Lung (tissue), 11 donors: ENCODE measurements at regions not wholly inside any gene's neighbourhood (a gene's known extent, or its start where the extent isn't known, plus 50 kb on each side); places are given as distances from the start of the nearest gene placed in this dataset.

ENCODE experiments used
- ATAC-seq: fragments of 200-7000 bp; cut with Tn5 transposase; one replicate; pipeline ENCODE4 v1.9.1; 2020; ENCODE audit warnings: moderate number of reproducible peaks; ENCODE audit not compliant: insufficient read depth, low FRiP score
- DNase-seq, 3 donors: peaks; one replicate each; pipeline ENCODE4 v3.0.0-alpha.2; 2013 to 2017
- H3K27ac ChIP-seq, 2 donors: one replicate each; pipeline ENCODE4 v1.5.1; 2013; ENCODE audit warnings: mild to moderate bottlenecking in 2 of 2, moderate library complexity in 2 of 2, control low read depth in 1 of 2, inconsistent platforms in 1 of 2, low read depth in 1 of 2, low read length in 1 of 2
- H3K27me3 ChIP-seq, 3 donors: one replicate each; pipeline ENCODE4 v1.5.1; 2013; ENCODE audit warnings: low read length in 2 of 3; ENCODE audit not compliant: control insufficient read depth in 3 of 3, insufficient read depth in 3 of 3
- H3K36me3 ChIP-seq, 4 donors: one replicate each; pipeline ENCODE4 v1.5.1; 2013; ENCODE audit warnings: low read length in 4 of 4, mild to moderate bottlenecking in 1 of 4, moderate library complexity in 1 of 4; ENCODE audit not compliant: control insufficient read depth in 4 of 4, insufficient read depth in 4 of 4
- H3K4me1 ChIP-seq, 5 donors: one replicate each; pipeline ENCODE4 v1.5.1; 2013; ENCODE audit warnings: low read length in 5 of 5, mild to moderate bottlenecking in 2 of 5, moderate library complexity in 1 of 5; ENCODE audit not compliant: control insufficient read depth in 5 of 5, insufficient read depth in 5 of 5
- H3K4me3 ChIP-seq: one replicate; pipeline ENCODE4 v1.5.1; 2013; ENCODE audit warnings: mild to moderate bottlenecking, control low read depth, moderate library complexity
- H3K9ac ChIP-seq, 2 donors: one replicate each; pipeline ENCODE4 v1.5.1; 2013; ENCODE audit warnings: low read length in 2 of 2, control low read depth in 1 of 2; ENCODE audit not compliant: insufficient read depth in 1 of 2
- H3K9me3 ChIP-seq, 4 donors: one replicate each; pipeline ENCODE4 v1.5.1; 2013; ENCODE audit warnings: low read length in 3 of 4, mild to moderate bottlenecking in 1 of 4, moderate library complexity in 1 of 4; ENCODE audit not compliant: control insufficient read depth in 4 of 4, insufficient read depth in 3 of 4
- CTCF ChIP-seq: IDR thresholded peaks from 2 replicates; pipeline ENCODE4 v1.5.1; 2012; ENCODE audit warnings: mild to moderate bottlenecking; ENCODE audit errors: control extremely low read depth, extremely low read depth
- WGBS, 2 donors: extraction: QIAGEN DNeasy Blood & Tissue Kit; methylation state at CpG; one replicate each; pipeline ENCODE4 v1.1.7; 2013; 5-methylcytosine and 5-hydroxymethylcytosine counted together
- donor health status: control.
- donor health status: control.
- donor health status: Bipolar disorder and iron deficiency.
- donor health status: healthy.
- donor health status: DM: yes; HTN: yes; CAD: no.

DNA sequence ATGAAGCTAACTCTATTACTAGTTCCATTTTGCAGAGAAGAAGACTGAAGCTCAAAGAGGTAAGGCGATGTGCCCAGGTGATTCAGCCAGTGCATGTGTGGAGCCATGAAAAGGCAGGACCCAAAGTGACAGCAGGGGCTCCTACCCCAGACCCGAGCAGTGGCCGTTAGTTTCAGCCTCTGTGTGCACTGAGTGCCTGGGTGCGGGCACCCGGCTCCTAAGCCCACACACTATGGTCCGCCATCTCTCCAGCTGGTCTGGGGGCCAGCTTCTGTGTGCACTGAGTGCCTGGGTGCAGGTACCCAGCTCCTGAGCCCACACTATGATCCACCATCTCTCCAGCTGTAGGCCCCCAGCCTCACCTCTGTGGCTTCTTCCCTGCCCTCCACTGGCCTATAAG lies 123.5 kb upstream of the CST7 start:
- ATAC-seq (no peak), DNase-seq (no peak)
- no peak for TF ChIP-seq CTCF
- 97% methylated on average over 6 of the region's 6 CpGs for WGBS, 2 donors
- Histone ChIP-seq H3K9me3 (peaks cover 0 to 7% (median 0%) of the 10 kb centered on the region in 4 donors), H3K9ac (no peak overlapping the region), H3K36me3 (no peaks in the 10 kb centered on the region), H3K4me1 (peaks cover 0 to 4% (median 0%) of the 10 kb centered on the region in 5 donors), H3K27me3 (no peaks in the 10 kb centered on the region), H3K4me3 (no peak overlapping the region), H3K27ac (no peak overlapping the region)

DNA sequence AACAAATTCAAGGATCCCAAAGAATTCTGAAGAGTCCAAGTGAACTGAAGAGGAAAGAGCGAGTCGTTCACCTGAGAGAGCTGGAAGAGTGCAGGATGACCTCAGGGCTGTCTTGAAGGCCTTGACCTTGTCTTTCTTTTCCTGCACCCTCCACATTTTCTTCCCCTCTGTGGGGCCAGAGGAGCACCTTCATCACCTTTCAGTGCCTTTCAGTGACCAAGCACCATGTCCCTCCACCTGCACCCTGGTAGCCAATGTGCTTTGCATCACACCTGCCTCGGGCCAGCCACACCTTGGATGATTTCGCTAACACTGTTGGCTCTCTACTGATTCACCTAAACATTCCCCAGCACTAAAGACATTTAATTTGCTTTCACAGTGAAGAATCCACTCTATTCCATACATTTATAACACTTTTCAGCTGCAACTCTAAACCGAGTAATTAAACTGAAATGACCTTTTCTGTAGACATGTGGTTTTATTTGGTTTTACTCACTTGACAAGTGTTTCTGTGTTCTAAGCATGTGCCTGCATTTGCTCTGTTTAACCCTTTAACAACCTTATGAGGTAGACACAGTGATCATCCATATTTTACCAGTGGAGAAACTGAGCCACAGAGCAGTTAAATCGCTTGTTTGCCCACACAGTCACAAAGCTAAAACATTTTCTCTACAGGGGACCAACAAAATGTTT lies 121.3 kb upstream of the CST7 start:
- WGBS, 2 donors: 82 to 93% methylated on average over 6 of the region's 6 CpGs
- no peaks in the 10 kb centered on the region for H3K27me3 ChIP-seq

DNA sequence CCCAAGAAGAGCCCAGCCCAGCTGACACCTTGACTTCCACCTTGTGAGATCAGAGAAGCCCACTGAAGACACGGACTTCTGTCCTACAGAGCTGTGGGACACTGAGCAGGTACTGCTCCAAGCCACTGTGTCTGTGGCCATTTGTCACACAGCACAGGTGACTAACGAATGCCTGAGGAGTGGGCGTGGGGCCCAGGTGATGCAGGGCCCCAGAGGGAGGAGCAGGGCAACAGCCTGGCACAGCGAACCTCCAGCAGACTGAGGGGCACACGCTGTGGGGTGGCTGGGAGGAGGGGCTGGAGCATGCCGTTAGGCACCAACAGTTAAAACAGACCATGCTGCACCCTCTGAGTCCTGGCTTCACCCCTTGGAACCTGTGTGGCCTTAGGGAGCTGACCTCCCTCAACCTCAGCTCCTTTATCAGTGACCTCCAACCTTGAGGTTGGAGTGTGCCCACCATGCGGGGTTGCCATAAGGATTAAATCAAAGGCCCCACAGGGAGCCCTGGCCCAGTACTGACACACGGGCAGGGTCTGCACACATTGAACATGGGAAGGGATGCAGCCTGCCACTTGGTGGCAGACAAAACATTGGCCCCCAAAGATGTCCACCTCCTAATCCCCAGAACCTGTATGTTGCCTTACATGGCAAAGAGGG lies 119.9 kb upstream of the CST7 start:
- Histone ChIP-seq H3K9me3 (peaks cover 0 to 9% (median 0%) of the 10 kb centered on the region in 4 donors), H3K27ac (no peak overlapping the region), H3K36me3 (no peaks in the 10 kb centered on the region), H3K4me1 (peaks cover 0 to 4% (median 0%) of the 10 kb centered on the region in 5 donors), H3K27me3 (no peaks in the 10 kb centered on the region), H3K4me3 (no peak overlapping the region), H3K9ac (no peak overlapping the region)
- no peak for TF ChIP-seq CTCF
- DNase-seq (no peak), ATAC-seq (no peak)
- WGBS, 2 donors: 83% methylated on average over 8 of the region's 8 CpGs

More for the DNA sequence above, 121.3 kb upstream of the CST7 start:
- H3K9me3 ChIP-seq: peaks cover 0 to 9% (median 0%) of the 10 kb centered on the region in 4 donors
- DNase-seq (no peak), ATAC-seq (no peak)
- no peaks in the 10 kb centered on the region for H3K36me3 ChIP-seq
- no peak overlapping the region for H3K27ac ChIP-seq
- no peak overlapping the region for H3K4me3 ChIP-seq
- H3K9ac ChIP-seq: no peak overlapping the region
- H3K4me1 ChIP-seq: peaks cover 0 to 4% (median 0%) of the 10 kb centered on the region in 5 donors
- no peak for TF ChIP-seq CTCF
